ENCODE measurements at regions not wholly inside any gene's neighbourhood (a gene's known extent, or its start where the extent isn't known, plus 50 kb on each side); places are given as distances from the start of the nearest gene placed in this dataset.

DNA sequence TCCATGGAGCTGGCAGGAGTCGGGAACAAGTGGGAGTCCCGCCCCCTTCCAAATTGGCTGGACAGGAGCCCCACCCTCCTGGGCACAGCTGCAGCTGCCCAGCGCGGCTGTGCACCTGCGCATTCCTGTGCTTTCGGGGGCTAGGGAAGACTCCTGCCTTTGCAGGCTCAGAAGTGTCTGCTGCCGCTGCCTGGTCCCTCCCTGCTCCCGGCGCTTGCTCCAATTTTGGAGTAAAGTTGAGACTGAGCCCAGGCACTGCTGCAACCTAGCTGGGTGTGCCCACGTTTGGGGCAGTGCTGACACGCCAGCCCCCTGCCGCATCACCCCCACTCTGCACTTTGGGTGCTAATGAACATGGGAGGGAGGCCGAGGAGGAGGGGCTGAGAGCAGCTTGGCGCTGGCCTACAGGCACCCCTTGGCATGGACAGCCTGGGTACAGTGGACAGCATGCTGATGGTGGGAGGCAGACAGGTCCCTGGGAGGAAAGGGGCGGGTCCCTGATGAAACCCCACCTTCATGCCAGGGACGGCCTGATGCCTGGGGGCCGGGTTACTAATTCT, 399.2 kb upstream of the CNTN4 start:
- TF ChIP-seq, protein P1, sequence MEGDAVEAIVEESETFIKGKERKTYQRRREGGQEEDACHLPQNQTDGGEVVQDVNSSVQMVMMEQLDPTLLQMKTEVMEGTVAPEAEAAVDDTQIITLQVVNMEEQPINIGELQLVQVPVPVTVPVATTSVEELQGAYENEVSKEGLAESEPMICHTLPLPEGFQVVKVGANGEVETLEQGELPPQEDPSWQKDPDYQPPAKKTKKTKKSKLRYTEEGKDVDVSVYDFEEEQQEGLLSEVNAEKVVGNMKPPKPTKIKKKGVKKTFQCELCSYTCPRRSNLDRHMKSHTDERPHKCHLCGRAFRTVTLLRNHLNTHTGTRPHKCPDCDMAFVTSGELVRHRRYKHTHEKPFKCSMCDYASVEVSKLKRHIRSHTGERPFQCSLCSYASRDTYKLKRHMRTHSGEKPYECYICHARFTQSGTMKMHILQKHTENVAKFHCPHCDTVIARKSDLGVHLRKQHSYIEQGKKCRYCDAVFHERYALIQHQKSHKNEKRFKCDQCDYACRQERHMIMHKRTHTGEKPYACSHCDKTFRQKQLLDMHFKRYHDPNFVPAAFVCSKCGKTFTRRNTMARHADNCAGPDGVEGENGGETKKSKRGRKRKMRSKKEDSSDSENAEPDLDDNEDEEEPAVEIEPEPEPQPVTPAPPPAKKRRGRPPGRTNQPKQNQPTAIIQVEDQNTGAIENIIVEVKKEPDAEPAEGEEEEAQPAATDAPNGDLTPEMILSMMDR (conservative IDR thresholded peaks at IDR 0.05; ENCODE audit: low read depth, low read length), result no peak
- TF ChIP-seq EZH2 (IDR thresholded peaks at IDR 0.05; ENCODE audit: borderline replicate concordance, low read depth, low read length, poor library complexity, severe bottlenecking), result no peak

Data from A673 (cell line).